Cardiac fibroblast (primary cell): ENCODE measurements at regions not wholly inside any gene's neighbourhood (a gene's known extent, or its start where the extent isn't known, plus 50 kb on each side); places are given as distances from the start of the nearest gene placed in this dataset.
"Not testable (repeated sequence)": the region's sequence is repeated elsewhere in the genome, so short reads cannot be mapped to it uniquely, and the experiment has no call there.

Source experiments
- DNase-seq, 2 donors: peaks; one replicate each; pipeline versions ENCODE4 v3.0.0 to v3.0.0-alpha.2; 2010; ENCODE audit warnings: low read depth in 2 of 2
- H3K4me3 ChIP-seq, 2 donors: replicated peaks in 1 of 2; 1 replicate in 1 of 2; 2 replicates in 1 of 2; pipeline ENCODE4 v1.5.1; 2011; ENCODE audit warnings: low read depth in 2 of 2, low read length in 2 of 2, mild to moderate bottlenecking in 2 of 2, moderate library complexity in 1 of 2
- TF ChIP-seq, protein P1 (sequence below): IDR thresholded peaks from one replicate; pipeline ENCODE4 v1.5.1; 2011; ENCODE audit warnings: low read depth, mild to moderate bottlenecking, low read length, inconsistent platforms

DNA sequence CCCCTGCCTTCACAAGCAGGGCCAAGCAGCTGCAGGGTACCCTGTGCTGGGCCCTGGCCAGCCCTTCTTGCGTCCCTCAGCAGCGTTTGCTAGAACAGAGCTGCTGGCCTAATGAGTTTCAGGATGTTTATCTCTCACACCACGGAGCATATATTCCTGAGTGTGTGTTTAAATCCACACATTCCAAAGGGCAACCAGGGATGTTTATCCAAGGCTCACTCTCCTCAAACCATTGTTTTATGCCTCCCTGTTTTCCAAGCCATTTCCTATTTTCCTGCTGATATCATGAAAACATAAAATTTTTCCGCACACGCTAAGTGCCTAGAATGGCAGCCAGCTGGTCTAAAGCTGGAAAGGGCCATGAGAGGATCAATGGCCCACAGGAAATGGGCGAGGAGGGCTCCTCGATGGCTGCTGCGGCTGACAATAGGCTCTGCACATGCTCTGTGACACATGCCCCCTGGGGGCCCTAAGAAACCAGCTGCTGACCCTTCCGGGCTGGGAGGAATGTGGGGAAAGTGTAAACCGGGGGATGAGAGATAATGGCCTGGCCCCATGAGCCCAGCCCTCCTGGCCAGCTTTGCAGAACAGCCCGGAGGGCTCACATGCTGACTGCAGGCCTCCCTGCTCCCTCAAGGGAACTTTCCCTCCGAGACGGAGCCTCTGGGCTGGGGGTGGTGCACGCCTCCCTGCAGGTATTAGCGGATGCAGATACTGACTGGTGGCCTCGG lies 194.0 kb downstream of the NDUFA10 start:
- H3K4me3 ChIP-seq = no peak overlapping the region
- TF ChIP-seq, protein P1, sequence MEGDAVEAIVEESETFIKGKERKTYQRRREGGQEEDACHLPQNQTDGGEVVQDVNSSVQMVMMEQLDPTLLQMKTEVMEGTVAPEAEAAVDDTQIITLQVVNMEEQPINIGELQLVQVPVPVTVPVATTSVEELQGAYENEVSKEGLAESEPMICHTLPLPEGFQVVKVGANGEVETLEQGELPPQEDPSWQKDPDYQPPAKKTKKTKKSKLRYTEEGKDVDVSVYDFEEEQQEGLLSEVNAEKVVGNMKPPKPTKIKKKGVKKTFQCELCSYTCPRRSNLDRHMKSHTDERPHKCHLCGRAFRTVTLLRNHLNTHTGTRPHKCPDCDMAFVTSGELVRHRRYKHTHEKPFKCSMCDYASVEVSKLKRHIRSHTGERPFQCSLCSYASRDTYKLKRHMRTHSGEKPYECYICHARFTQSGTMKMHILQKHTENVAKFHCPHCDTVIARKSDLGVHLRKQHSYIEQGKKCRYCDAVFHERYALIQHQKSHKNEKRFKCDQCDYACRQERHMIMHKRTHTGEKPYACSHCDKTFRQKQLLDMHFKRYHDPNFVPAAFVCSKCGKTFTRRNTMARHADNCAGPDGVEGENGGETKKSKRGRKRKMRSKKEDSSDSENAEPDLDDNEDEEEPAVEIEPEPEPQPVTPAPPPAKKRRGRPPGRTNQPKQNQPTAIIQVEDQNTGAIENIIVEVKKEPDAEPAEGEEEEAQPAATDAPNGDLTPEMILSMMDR = no peak
- DNase-seq = peak in 1 of 2 donors; percentile 45

DNA sequence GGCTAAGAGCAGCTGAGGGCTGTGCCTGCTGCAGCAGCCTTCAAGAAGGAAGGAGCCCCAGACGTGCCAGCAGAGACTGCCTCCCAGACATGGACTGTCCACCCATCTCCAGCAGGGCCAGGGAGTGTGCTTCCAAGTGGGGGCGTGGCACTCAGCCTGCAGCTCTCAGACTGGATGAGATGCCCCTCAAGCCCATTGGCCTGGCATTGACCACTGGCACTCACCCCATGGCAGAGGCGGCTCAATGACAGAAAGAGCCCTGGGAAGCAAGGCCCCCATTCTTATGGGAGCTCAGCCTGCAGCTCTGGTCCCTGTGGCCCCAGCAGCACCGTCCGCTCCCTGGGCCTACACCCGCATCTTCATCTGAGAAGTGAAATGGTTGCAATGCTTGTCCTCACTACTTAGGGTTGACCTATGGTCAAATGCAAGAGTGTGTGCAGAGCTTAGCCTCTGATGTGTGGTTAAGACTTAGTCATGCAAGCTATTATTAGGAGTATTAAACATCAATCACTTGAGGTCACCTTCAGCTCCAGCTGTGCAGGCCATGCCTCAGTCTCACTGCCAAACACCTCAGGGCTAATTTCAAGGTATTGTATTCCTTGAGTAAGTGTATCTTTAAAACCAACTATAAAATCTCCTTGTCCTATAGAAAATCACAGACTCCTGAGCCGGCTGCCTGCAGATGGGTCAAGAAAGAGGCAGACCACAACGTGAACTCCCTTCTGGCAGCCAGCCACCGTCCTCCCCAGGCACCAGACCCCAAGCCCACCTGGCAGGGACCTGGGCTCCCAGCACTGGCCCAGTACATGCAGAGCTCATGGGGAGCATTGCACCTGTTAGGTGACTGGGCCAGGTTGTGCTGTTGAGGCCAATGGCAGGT lies 194.8 kb downstream of the NDUFA10 start:
- no peak overlapping the region for H3K4me3 ChIP-seq
- DNase-seq = no peak
- TF ChIP-seq, protein P1 = no peak

DNA sequence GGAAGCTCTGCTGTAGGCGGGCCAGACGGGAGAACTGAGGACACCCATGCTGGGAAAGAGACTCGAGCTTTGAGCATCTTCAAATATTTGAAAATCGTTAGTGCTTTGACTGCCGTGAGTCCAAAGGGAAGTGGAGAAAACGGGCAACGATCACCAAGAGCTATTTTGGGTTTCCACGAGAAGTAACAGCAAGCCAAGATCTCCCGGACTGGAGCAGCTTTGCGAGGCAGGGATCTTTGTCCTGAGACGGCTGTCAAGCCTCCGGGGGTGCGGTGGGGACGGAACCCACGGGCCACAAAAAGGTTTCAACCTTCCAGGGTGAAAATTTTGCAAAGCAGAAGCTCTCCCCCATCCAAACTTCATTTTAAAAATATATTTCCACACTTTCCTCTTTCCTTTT lies 195.8 kb downstream of the NDUFA10 start:
- TF ChIP-seq, protein P1 = no peak
- no peak for DNase-seq
- no peak overlapping the region for H3K4me3 ChIP-seq

DNA sequence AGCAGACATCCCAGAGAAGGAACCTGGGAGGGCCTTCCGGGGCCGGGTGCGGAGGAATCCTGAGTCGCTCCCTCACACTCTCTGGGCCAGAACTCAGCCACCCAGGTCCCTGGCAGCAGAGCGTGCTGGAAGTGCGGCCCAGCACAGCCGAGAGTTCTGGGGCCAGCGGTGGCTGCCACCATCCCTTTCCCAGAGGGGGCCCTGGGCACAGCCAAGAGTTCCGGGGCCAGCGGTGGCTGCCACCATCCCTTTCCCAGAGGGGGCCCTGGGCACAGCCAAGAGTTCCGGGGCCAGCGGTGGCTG lies 196.2 kb downstream of the NDUFA10 start:
- not testable (repeated sequence) for H3K4me3 ChIP-seq, DNase-seq

DNA sequence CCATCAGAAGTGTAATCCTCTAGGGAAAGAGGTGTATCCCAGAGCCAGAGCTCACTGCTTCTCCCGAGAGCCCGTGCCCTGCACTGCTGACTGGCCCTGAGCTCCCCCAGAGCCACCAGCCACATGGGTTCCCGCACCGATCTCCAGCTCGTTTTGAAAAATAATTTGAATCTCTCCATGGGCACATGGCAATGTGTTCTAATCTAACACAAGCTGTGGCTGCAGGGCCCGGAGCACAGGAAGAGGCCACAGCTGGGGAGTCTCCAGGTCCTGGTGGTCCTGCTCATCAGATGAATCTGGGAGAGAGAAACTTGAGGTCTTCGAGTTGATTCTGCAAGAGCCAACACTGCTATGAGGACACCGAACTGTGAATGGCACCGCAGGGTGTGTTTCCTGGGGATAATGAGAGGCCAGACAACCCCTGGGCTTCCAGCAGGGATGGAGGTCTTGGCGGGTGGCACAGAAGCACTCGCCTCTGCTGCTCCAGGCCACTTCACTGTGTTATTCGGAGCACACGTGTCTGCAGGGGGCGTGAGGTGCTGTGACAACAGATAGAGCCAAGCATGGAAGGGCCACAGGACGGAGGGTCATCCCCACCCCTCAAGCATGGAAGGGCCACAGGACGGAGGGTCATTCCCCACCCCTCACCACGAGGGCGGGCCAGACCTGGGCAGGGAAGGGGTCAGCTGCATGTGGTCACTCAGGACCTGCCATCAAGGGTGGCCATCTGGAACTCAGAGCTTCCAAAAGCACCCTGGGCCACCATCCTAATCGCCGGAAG lies 196.8 kb downstream of the NDUFA10 start:
- DNase-seq = no peak
- no peak overlapping the region for H3K4me3 ChIP-seq
- TF ChIP-seq, protein P1 = no peak

DNA sequence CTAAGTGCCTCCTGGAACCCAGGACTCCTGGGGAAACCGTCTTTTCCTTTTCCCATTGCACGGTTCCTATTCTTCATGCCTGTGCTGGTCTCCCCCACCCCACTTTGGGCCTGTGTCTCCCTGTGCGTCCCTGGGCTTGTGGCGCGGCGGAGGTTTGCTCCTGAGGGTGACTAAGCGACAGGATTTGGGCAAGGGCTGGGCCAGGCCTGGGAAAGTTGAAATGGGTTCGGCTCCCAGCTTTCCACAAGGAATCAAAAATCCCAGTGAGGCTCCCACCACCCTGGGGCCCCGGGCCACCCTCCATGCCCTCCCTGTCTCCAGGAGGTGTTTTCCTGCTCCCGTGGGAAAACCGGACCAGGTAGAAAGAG lies 197.6 kb downstream of the NDUFA10 start:
- TF ChIP-seq, protein P1 = no peak
- no peak overlapping the region for H3K4me3 ChIP-seq
- DNase-seq = no peak
